GM23248 (cell line): ENCODE measurements at regions not wholly inside any gene's neighbourhood (a gene's known extent, or its start where the extent isn't known, plus 50 kb on each side); places are given as distances from the start of the nearest gene placed in this dataset.
A peak's percentile ranks its signal among the peaks of the same experiment; 100 is the strongest.

Experiments used
- DNase-seq: peaks from one replicate; pipeline ENCODE4 v3.0.0-alpha.2; 2015
- H2AFZ ChIP-seq: fragments of 200-600 bp; sonication (generic); 2 replicates; pipeline ENCODE4 v1.6.1; 2016; ENCODE audit warnings: antibody characterized with exemption
- H3F3A ChIP-seq: fragments of 200-600 bp; sonication (generic); 2 replicates; pipeline ENCODE4 v1.6.1; 2016; ENCODE audit warnings: mild to moderate bottlenecking, antibody characterized with exemption, mixed run types; ENCODE audit not compliant: insufficient read depth
- H3K27ac ChIP-seq: fragments of 200-600 bp; sonication (generic); 2 replicates; pipeline ENCODE4 v1.5.1; 2016; ENCODE audit warnings: mild to moderate bottlenecking
- H3K27me3 ChIP-seq: fragments of 200-600 bp; sonication (generic); replicated peaks from 2 replicates; pipeline ENCODE4 v1.6.1; 2016; ENCODE audit warnings: mild to moderate bottlenecking; ENCODE audit not compliant: insufficient read depth
- H3K36me3 ChIP-seq: fragments of 200-600 bp; sonication (generic); 2 replicates; pipeline ENCODE4 v1.6.1; 2016; ENCODE audit warnings: low read depth, mild to moderate bottlenecking
- H3K4me1 ChIP-seq: fragments of 200-600 bp; sonication (generic); 2 replicates; pipeline ENCODE4 v1.6.1; 2016; ENCODE audit warnings: mild to moderate bottlenecking; ENCODE audit not compliant: insufficient read depth
- H3K4me2 ChIP-seq: fragments of 200-600 bp; sonication (generic); one replicate; pipeline ENCODE4 v1.6.1; 2016; ENCODE audit warnings: mild to moderate bottlenecking; ENCODE audit not compliant: unreplicated experiment
- H3K4me3 ChIP-seq: fragments of 200-600 bp; sonication (generic); 2 replicates; pipeline ENCODE4 v1.5.1; 2016; ENCODE audit warnings: mild to moderate bottlenecking
- H3K79me2 ChIP-seq: fragments of 200-600 bp; sonication (generic); 2 replicates; pipeline ENCODE4 v1.6.1; 2016; ENCODE audit warnings: mild to moderate bottlenecking; ENCODE audit not compliant: insufficient read depth
- H3K9ac ChIP-seq: fragments of 200-600 bp; sonication (generic); 2 replicates; pipeline ENCODE4 v1.6.1; 2016; ENCODE audit warnings: mild to moderate bottlenecking
- H3K9me2 ChIP-seq: fragments of 200-600 bp; sonication (generic); 2 replicates; pipeline ENCODE4 v1.6.1; 2016; ENCODE audit warnings: mixed run types, mild to moderate bottlenecking, moderate library complexity; ENCODE audit not compliant: insufficient read depth
- H3K9me3 ChIP-seq: fragments of 200-600 bp; sonication (generic); one replicate; pipeline ENCODE4 v1.6.1; 2017; ENCODE audit warnings: low read depth
- H4K20me1 ChIP-seq: fragments of 200-600 bp; sonication (generic); 2 replicates; pipeline ENCODE4 v1.6.0; 2016; ENCODE audit not compliant: insufficient read depth
- EZH2 ChIP-seq: fragments of 200-600 bp; sonication (generic); IDR thresholded peaks from 2 replicates; pipeline ENCODE4 v1.6.1; 2018; ENCODE audit warnings: antibody characterized with exemption, mild to moderate bottlenecking; ENCODE audit not compliant: insufficient read depth, poor library complexity, severe bottlenecking
- EZH2phosphoT487 ChIP-seq: fragments of 200-600 bp; sonication (generic); IDR thresholded peaks from 2 replicates; pipeline ENCODE4 v1.6.1; 2018; ENCODE audit warnings: antibody characterized with exemption, moderate library complexity, mild to moderate bottlenecking, low read depth; ENCODE audit not compliant: insufficient read depth
- WGBS, 2 experiments: methylation state at CpG; one replicate each; pipeline ENCODE4 v1.1.6; 2015 to 2017; ENCODE audit warnings: low lambda C conversion rate in 2 of 2, low coverage in 1 of 2; ENCODE audit errors: missing lambda C conversion rate in 2 of 2; 5-methylcytosine and 5-hydroxymethylcytosine counted together
- in situ Hi-C: fragments of 300-500 bp; cut with MboI; formaldehyde crosslinking; loops from 2 replicates; pipeline ENCODE4 v1.15.0; 2020

DNA sequence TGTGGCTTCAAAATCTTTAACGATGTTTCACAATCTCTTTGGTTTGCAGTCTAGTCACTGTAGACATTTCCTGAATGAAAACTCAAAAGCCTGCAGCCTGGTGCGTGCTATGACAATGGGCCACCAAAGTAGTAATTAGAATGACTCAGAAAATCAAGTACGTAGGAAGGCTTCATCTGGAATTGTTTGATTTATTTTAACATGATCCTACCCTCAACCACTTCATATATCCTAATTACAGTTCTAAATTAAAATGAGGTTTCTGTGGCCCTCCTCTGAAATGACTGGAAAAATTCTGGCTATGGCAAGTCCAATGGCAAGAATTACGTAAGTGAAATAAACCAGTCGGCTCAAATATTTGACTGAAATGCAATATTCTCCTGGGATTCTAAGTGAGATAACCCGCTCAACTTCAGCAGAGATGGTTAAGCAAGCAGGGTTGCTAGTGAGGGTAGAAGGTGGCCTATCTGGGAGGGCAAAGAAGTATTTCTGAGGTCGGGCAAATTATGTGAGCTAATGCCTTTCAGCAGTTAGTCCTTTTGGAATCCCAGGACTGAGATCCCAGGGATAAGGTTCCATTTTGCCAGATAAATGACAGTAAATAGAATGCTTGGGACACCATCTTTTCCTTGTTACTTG, 145.6 kb upstream of the MYOCD start:
- no peaks in the 10 kb centered on the region for H3K9me2 ChIP-seq
- H4K20me1 ChIP-seq = no peaks in the 10 kb centered on the region
- no peak overlapping the region for H3K4me2 ChIP-seq
- no peaks in the 10 kb centered on the region for H3K27me3 ChIP-seq
- in situ Hi-C loops = no loop called here
- no peaks in the 10 kb centered on the region for H3F3A ChIP-seq
- H3K4me3 ChIP-seq = no peak overlapping the region
- no peaks in the 10 kb centered on the region for H3K36me3 ChIP-seq
- H3K9ac ChIP-seq = no peak overlapping the region
- DNase-seq = peak; percentile 27
- H3K9me3 ChIP-seq = no peaks in the 10 kb centered on the region
- no peaks in the 10 kb centered on the region for H3K4me1 ChIP-seq
- no peak overlapping the region for H3K27ac ChIP-seq
- H3K79me2 ChIP-seq = no peaks in the 10 kb centered on the region
- TF ChIP-seq EZH2 (no peak), EZH2phosphoT487 (no peak)
- H2AFZ ChIP-seq = no peak overlapping the region
- WGBS, 2 experiments = 33 to 45% methylated on average over 7 of the region's 7 CpGs

DNA sequence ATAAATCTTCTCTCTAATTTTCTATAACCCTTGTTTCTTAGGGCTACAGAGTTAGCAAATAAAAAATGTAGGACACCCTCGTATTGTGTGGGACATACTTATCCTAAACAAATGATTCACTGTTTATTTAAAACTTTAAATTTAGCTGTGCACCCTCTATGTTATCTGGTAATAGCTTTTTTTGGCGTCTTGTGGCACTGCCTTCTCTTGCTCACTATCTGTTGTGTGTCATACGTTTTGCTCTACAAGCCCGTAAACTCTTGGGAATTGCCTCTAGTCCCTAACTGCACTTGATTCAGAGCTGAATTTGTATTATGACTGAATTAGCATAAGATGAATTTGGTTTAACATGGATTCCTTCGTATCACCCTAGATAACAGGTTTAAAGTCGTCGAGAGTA, 144.3 kb upstream of the MYOCD start:
- H3K36me3 ChIP-seq = no peaks in the 10 kb centered on the region
- WGBS, 2 experiments = 51 to 52% methylated on average over 7 of the region's 7 CpGs
- DNase-seq = no peak
- no peaks in the 10 kb centered on the region for H3K4me1 ChIP-seq
- H3K79me2 ChIP-seq = no peaks in the 10 kb centered on the region
- H3K4me3 ChIP-seq = no peak overlapping the region
- H3K9me2 ChIP-seq = no peaks in the 10 kb centered on the region
- H2AFZ ChIP-seq = no peak overlapping the region
- no peaks in the 10 kb centered on the region for H3K9me3 ChIP-seq
- no peaks in the 10 kb centered on the region for H3F3A ChIP-seq
- H3K4me2 ChIP-seq = no peak overlapping the region
- no peaks in the 10 kb centered on the region for H3K27me3 ChIP-seq
- in situ Hi-C loops = no loop called here
- TF ChIP-seq EZH2phosphoT487 (no peak), EZH2 (no peak)
- no peak overlapping the region for H3K27ac ChIP-seq
- no peak overlapping the region for H3K9ac ChIP-seq
- no peaks in the 10 kb centered on the region for H4K20me1 ChIP-seq

DNA sequence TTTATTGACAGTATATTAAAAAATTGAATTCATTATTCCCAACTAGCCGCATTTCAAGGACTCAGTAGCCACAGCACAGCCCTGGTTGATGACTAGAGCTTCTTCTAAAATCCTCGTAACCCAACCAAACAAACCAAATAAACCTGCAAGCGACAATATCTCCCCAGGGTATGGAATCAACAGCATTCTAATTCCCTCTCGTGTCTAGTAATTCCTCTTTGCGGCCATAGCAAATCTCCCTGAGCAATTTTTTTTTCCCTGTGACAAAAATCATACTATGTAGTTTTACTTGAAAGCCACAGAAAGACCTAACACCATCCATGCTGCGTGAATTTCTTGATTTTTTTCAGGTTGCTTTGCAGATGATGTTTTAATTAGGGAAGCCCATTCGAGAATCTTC, 143.4 kb upstream of the MYOCD start:
- no peaks in the 10 kb centered on the region for H3K4me1 ChIP-seq
- H3K27ac ChIP-seq = no peak overlapping the region
- TF ChIP-seq EZH2 (no peak), EZH2phosphoT487 (no peak)

DNA sequence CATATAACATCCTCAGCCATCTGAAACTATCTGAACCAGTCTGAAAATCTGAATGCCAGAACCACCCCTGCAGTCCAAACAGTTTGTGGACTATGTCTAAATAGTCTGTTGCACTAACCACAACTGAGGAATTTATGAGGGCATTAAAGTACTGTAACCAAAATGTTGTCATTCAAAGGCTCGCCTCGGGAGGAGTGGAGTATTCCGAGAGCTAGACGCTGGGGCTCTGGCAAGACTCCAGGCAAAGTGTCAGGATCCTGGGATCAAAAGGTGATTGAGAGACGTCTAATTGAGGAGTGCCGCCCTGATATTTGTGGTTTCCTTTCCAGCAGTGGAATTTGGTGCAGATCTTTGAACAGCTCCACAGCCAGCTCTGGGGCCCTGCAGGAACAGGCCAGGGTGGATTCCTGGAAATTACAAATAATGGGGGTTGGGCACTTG, 142.9 kb upstream of the MYOCD start:
- H3K27ac ChIP-seq = no peak overlapping the region
- in situ Hi-C loops = no loop called here
- H3K9me2 ChIP-seq = no peaks in the 10 kb centered on the region
- no peaks in the 10 kb centered on the region for H3K27me3 ChIP-seq
- H3K4me3 ChIP-seq = no peak overlapping the region
- H4K20me1 ChIP-seq = no peaks in the 10 kb centered on the region
- no peaks in the 10 kb centered on the region for H3F3A ChIP-seq
- no peak overlapping the region for H3K9ac ChIP-seq
- TF ChIP-seq EZH2phosphoT487 (no peak), EZH2 (no peak)
- 2 to 6% methylated on average over 6 of the region's 6 CpGs for whole genome bisulfite sequencing, 2 experiments
- no peak overlapping the region for H3K4me2 ChIP-seq
- H2AFZ ChIP-seq = no peak overlapping the region
- no peaks in the 10 kb centered on the region for H3K36me3 ChIP-seq
- H3K4me1 ChIP-seq = no peaks in the 10 kb centered on the region
- peak; percentile 18 for DNase-seq
- H3K79me2 ChIP-seq = no peaks in the 10 kb centered on the region
- H3K9me3 ChIP-seq = no peaks in the 10 kb centered on the region

More for the DNA sequence above, 143.4 kb upstream of the MYOCD start:
- H3K36me3 ChIP-seq = no peaks in the 10 kb centered on the region
- no peaks in the 10 kb centered on the region for H3K9me3 ChIP-seq
- no peaks in the 10 kb centered on the region for H3K9me2 ChIP-seq
- H3K9ac ChIP-seq = no peak overlapping the region
- no peaks in the 10 kb centered on the region for H3F3A ChIP-seq
- in situ Hi-C loops = no loop called here
- H3K79me2 ChIP-seq = no peaks in the 10 kb centered on the region
- H3K4me2 ChIP-seq = no peak overlapping the region
- WGBS, 2 experiments = 37 to 45% methylated on average over 7 of the region's 7 CpGs
- H4K20me1 ChIP-seq = no peaks in the 10 kb centered on the region
- H2AFZ ChIP-seq = no peak overlapping the region
- H3K4me3 ChIP-seq = no peak overlapping the region
- H3K27me3 ChIP-seq = no peaks in the 10 kb centered on the region
- DNase-seq = no peak
